ENCODE measurements at regions not wholly inside any gene's neighbourhood (a gene's known extent, or its start where the extent isn't known, plus 50 kb on each side); places are given as distances from the start of the nearest gene placed in this dataset.

GRCh38 chr3:95565502-95565901, 1248.9 kb upstream of the EPHA6 start:
- TF ChIP-seq CTCF (IDR thresholded peaks at IDR 0.05) (no peak), EZH2 (IDR thresholded peaks at IDR 0.05; ENCODE audit: borderline replicate concordance, insufficient read depth, low read depth, low read length, poor library complexity, severe bottlenecking) (no peak)

Measured in B cell (primary cell).